Astrocyte of the spinal cord (primary cell): ENCODE measurements at regions not wholly inside any gene's neighbourhood (a gene's known extent, or its start where the extent isn't known, plus 50 kb on each side); places are given as distances from the start of the nearest gene placed in this dataset.

Experiments
- DNase-seq: peaks from one replicate; pipeline ENCODE4 v3.0.0; 2011; ENCODE audit warnings: low read depth, low spot score
- H3K4me3 ChIP-seq: 2 replicates; pipeline ENCODE4 v1.5.1; 2011; ENCODE audit warnings: low read depth, mild to moderate bottlenecking, low read length, moderate library complexity
- in situ Hi-C: cut with HindIII; loops from 2 replicates; pipeline ENCODE4 v1.10.0; 2017; ENCODE audit warnings: low sequenced_read_pairs
- TF ChIP-seq, protein P1 (sequence below): IDR thresholded peaks from 2 replicates; pipeline ENCODE4 v1.5.1; 2012; ENCODE audit warnings: low read depth, mild to moderate bottlenecking, low read length, inconsistent platforms

DNA sequence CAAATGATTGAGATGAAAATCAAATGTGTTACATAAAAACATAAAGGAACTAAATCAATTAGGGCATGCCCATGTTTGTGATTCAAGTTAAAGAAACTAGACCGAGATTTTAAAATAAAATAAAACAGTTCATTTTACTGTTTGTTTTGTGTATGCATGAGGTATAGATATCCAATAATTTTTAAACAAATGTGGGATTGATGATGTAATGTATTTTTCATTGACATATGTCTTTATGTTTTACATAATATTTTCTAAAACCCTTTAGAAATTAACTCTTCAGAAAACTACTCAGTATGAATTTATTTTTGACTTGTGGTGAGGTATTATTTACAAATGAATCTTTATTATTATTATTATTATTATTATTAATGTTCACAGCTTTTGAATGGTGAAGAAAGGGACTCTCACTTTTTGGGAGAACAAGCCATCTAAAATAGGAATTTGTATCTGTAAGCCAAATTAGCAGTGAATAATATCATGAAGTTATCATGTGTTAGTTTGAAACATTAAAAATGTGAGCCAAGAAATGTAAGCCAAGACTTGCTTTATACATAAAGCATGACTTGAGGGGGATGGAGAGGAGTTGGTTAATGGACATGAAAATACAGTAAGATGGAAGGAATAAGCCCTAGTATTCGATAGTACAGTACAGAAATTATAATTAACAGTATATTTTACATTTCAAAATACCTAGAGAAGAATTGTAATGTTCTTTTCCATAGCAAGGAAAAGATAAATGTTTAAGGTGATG lies 355.0 kb downstream of the CDH10 start:
- DNase-seq = no peak
- TF ChIP-seq, protein P1, sequence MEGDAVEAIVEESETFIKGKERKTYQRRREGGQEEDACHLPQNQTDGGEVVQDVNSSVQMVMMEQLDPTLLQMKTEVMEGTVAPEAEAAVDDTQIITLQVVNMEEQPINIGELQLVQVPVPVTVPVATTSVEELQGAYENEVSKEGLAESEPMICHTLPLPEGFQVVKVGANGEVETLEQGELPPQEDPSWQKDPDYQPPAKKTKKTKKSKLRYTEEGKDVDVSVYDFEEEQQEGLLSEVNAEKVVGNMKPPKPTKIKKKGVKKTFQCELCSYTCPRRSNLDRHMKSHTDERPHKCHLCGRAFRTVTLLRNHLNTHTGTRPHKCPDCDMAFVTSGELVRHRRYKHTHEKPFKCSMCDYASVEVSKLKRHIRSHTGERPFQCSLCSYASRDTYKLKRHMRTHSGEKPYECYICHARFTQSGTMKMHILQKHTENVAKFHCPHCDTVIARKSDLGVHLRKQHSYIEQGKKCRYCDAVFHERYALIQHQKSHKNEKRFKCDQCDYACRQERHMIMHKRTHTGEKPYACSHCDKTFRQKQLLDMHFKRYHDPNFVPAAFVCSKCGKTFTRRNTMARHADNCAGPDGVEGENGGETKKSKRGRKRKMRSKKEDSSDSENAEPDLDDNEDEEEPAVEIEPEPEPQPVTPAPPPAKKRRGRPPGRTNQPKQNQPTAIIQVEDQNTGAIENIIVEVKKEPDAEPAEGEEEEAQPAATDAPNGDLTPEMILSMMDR = no peak
- in situ Hi-C loops = no loop called here
- H3K4me3 ChIP-seq = no peak overlapping the region

DNA sequence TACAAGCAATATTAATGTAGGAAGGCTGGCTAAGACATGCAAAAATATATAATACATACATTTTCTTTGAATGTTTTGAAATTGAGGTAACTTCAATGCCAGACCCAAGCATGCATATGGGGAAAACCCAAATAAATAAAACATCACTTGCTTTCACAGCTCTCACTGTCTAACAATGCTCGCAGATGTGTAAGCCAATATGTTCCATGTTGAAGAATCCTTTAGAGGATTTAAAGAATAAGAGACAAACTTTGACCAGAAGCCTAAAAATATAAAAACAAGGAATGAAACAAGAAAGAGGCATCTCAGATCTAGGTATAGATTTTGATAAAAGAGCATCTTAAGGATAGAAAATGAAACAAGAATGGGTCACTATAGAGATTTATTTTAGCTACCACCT lies 354.2 kb downstream of the CDH10 start:
- in situ Hi-C loops = no loop called here
- H3K4me3 ChIP-seq = no peak overlapping the region
- DNase-seq = no peak
- TF ChIP-seq, protein P1 = no peak

DNA sequence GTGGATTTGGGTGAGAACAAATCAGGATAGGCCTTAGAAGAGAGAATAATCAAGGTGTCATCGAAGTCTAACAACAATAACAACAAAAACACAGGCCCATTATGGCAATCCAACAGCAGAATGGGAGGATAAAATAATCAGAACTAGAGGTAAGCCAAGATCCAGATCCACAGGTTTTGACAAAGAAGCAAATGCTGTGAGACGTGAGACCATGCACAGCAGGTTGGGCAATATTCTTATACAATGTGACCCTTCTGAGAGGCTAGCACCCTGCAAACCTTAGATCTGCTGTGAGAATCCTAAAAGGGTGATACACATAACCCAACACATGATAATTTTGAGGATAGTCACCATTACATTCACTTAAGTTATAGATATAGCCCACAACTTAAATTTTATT lies 352.9 kb downstream of the CDH10 start:
- no peak for DNase-seq
- no peak overlapping the region for H3K4me3 ChIP-seq
- TF ChIP-seq, protein P1 = no peak
- in situ Hi-C loops = no loop called here

DNA sequence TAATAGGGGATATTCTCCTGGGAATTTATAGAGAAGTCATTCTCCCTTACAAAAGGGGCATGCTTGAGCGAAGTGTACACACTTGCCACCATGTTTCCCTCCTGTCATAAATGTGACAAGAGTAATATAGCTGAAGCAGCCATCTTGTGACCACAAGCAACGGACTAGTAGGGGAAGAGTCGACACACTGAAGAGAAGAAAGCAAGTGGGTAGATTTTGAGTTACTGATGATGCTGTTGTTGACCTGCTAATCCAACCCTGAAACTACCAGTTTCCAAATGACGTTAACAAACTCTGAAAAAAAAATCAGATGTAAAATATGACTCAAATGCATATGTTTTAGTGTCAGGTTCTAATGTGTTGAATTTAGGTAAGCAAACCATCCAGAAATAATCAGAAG lies 350.4 kb downstream of the CDH10 start:
- TF ChIP-seq, protein P1 = no peak
- DNase-seq = no peak
- in situ Hi-C loops = no loop called here
- H3K4me3 ChIP-seq = no peak overlapping the region

DNA sequence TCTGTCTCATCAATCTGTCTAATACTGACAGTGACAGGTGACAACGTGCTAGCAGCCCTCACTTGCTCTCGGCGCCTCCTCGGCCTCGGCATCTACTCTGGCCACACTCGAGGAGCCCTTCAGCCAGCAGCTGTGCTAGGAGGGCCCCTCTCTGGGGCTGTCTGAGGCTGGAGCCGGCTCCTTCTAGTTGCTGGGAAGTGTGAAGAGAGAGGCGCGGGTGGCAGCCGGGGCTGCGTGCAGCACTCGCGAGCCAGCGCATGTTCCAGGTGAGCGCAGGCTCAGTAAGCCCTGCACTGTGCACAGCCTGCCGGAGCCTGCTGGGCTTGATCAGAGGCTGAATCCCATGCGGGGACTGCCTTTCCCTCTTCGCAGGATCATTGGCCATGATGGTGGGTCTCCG lies 330.7 kb downstream of the CDH10 start:
- H3K4me3 ChIP-seq = no peak overlapping the region
- no peak for DNase-seq
- in situ Hi-C loops = no loop called here
- TF ChIP-seq, protein P1 = no peak

DNA sequence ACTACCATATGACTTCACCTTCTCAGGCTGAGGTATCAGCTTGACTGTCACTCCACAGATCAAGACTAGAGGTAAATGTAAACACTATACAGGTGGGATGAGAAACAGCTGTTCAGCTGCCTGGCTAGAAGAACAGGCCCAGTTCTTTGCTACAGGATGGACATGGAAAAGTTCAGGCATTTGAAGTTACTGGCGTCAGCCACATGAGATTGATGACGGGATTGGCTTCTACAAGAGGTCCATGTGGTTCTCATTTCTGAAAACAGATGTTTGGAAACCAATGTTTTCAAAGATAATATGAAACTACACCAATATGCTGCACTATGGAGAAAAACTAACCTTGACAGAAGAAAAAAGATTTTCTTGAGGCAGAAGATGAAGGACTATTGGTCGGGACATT lies 324.1 kb downstream of the CDH10 start:
- no peak for DNase-seq
- TF ChIP-seq, protein P1 = no peak
- in situ Hi-C loops = no loop called here
- no peak overlapping the region for H3K4me3 ChIP-seq
